ENCODE measurements at regions not wholly inside any gene's neighbourhood (a gene's known extent, or its start where the extent isn't known, plus 50 kb on each side); places are given as distances from the start of the nearest gene placed in this dataset.

DNA sequence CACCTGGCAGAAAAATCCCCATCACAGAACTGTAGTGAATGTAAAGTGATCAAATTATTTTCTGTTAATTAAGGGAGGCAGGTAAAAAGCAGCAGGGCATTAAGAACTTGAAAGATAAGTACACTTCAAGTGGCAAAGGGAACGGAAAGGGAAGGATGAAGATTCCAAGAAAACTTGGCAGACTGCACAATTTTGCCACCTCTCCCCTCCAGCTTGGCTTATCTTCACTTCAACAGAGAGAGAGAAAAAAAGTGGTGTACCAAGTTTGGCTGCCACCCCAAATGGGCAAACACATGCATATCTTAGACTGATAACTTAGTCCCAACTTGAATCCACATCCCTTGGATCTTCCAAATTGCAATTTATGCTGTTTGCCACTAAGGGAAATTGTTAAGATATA lies 598.1 kb upstream of the ACTRT1 start:
- TF ChIP-seq EZH2 (IDR thresholded peaks at IDR 0.05; ENCODE audit: low read length, unreplicated experiment), result no peak
- TF ChIP-seq, protein P1, sequence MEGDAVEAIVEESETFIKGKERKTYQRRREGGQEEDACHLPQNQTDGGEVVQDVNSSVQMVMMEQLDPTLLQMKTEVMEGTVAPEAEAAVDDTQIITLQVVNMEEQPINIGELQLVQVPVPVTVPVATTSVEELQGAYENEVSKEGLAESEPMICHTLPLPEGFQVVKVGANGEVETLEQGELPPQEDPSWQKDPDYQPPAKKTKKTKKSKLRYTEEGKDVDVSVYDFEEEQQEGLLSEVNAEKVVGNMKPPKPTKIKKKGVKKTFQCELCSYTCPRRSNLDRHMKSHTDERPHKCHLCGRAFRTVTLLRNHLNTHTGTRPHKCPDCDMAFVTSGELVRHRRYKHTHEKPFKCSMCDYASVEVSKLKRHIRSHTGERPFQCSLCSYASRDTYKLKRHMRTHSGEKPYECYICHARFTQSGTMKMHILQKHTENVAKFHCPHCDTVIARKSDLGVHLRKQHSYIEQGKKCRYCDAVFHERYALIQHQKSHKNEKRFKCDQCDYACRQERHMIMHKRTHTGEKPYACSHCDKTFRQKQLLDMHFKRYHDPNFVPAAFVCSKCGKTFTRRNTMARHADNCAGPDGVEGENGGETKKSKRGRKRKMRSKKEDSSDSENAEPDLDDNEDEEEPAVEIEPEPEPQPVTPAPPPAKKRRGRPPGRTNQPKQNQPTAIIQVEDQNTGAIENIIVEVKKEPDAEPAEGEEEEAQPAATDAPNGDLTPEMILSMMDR (conservative IDR thresholded peaks at IDR 0.05; ENCODE audit: low read depth, low read length), result no peak
- no peak for TF ChIP-seq EZH2phosphoT487 (IDR thresholded peaks at IDR 0.05; ENCODE audit: borderline replicate concordance, low read length)
